22Rv1 (cell line): ENCODE measurements at regions not wholly inside any gene's neighbourhood (a gene's known extent, or its start where the extent isn't known, plus 50 kb on each side); places are given as distances from the start of the nearest gene placed in this dataset.

Experiments
- ZFX ChIP-seq: fragments of 450-650 bp; IDR thresholded peaks from 2 replicates; pipeline ENCODE4 v1.6.1; 2017; ENCODE audit warnings: antibody characterized with exemption, borderline replicate concordance
- TF ChIP-seq, protein P1 (sequence below): fragments of 450-650 bp; IDR thresholded peaks from 2 replicates; pipeline ENCODE4 v1.5.1; 2017; ENCODE audit warnings: mild to moderate bottlenecking

DNA sequence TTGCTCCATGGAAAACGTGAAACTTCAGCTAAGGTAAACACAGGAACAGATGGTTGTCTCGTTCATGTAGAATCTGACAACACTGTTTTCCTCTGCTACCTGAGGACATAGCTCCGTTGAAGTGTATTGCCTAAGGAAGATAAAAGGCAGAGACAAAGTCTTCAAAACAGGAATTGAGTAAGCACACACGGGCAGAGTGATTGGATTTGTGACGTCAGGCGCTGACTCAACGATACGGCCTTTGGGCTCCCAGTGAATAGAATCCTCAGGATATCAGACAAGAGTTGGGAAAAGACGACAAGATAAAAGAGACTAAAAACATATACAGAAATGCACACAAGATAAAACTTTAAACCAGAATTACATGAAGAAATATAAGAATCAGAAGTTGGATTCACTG is 787.1 kb upstream of the CTNND2 start:
- TF ChIP-seq, protein P1, sequence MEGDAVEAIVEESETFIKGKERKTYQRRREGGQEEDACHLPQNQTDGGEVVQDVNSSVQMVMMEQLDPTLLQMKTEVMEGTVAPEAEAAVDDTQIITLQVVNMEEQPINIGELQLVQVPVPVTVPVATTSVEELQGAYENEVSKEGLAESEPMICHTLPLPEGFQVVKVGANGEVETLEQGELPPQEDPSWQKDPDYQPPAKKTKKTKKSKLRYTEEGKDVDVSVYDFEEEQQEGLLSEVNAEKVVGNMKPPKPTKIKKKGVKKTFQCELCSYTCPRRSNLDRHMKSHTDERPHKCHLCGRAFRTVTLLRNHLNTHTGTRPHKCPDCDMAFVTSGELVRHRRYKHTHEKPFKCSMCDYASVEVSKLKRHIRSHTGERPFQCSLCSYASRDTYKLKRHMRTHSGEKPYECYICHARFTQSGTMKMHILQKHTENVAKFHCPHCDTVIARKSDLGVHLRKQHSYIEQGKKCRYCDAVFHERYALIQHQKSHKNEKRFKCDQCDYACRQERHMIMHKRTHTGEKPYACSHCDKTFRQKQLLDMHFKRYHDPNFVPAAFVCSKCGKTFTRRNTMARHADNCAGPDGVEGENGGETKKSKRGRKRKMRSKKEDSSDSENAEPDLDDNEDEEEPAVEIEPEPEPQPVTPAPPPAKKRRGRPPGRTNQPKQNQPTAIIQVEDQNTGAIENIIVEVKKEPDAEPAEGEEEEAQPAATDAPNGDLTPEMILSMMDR = no peak
- no peak for TF ChIP-seq ZFX
